NOMO-1 treated with DMSO at 0.1 percent for 48 hours (cell line): ENCODE measurements at regions not wholly inside any gene's neighbourhood (a gene's known extent, or its start where the extent isn't known, plus 50 kb on each side); places are given as distances from the start of the nearest gene placed in this dataset.
"Not testable (repeated sequence)": the region's sequence is repeated elsewhere in the genome, so short reads cannot be mapped to it uniquely, and the experiment has no call there.

Experiments
- DNase-seq: peaks from one replicate; lab custom pipeline; 2025; ENCODE audit not compliant: unreplicated experiment; lab: John Stamatoyannopoulos, UW

GRCh38 chr1:64318428-64318827, 115.0 kb downstream of the UBE2U start:
- no peak for DNase-seq

GRCh38 chr1:64320007-64320406, 116.6 kb downstream of the UBE2U start:
- no peak for DNase-seq

GRCh38 chr1:64320470-64320869, 117.0 kb downstream of the UBE2U start:
- DNase-seq = peak; percentile 80

DNA sequence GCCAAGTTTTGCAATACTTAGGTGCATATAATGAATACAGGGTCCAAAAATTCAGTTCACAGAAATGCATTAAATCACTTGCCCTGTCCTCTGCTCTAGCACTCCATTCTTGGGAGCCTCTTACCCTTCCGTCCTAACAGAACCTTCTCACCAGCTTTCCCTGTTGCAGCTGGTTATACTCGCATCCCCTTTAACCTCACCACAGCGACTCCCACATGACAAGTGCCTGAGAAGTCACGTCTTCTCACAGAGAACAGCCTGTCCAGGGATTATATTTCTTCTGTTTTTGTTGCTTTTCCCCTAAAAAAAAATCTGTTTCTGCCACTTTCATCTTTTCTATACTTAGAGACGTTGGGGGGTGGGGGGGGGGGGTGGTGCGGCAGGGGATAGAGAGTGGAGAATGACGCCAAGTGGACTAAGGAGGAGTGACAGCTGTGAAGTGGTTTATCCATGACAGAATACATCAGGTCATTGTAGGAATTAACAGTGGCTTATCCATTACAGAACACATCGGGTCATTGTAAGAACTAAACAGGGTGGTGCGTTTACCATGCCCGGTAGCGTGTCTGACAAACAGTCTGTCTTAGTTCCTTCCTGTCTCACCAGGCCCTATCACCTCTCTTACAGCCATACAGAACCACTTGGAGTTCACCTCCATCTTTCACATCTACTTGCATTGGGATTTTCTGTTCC, 117.6 kb downstream of the UBE2U start:
- no peak for DNase-seq

- no peak for DNase-seq
Observed at GRCh38 chr1:64323054-64323453, 119.6 kb downstream of the UBE2U start.

GRCh38 chr1:64323882-64324281, 120.5 kb downstream of the UBE2U start:
- no peak for DNase-seq

- no peak for DNase-seq
Observed at GRCh38 chr1:64325856-64326255, 122.4 kb downstream of the UBE2U start.

DNA sequence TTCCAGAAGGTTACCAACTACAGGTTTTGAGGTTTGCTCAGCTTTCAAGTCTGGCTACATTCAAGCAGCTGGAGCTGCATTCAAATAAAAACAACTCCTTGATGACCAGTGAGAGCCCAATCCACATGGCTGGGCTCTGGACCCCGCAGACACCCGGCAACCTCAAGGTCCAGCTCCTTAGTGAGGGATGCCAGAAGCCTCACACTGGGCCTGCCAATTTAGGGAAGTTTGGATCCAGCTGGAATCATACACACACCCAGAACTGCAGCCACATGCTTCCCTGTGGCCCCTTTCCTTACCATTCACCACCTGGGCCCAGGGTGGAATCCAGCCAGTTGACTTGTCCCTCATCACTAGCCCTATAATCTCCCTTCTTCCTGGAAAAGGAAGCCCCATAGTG, 123.7 kb downstream of the UBE2U start:
- no peak for DNase-seq

- DNase-seq = no peak
Observed at GRCh38 chr1:64328193-64328592, 124.8 kb downstream of the UBE2U start.

DNA sequence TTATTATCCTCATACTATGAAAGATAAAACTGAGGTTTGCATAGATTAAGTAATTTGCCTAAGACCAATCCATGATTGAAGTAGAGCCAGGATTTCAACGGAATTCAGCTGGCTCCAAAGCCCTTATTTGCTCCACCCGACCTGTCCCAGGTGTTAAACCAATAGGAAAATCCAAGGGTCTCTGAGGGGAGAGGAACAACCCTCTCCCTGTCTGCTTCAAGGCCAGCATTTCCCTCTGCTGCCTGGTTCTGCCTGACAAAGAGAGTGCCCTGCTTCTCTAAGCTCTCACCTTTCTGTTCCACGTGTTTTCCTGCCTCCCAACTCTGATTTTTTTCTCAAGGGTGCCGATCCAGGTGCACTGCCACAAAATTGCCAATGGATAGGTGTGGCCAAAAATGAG, 127.4 kb downstream of the UBE2U start:
- no peak for DNase-seq

- DNase-seq = no peak
Observed at GRCh38 chr1:64335636-64336035, 132.2 kb downstream of the UBE2U start.

GRCh38 chr1:64337475-64337874, 132.5 kb upstream of the CACHD1 start:
- DNase-seq = no peak

- DNase-seq = no peak
Observed at GRCh38 chr1:64337926-64338325, 132.0 kb upstream of the CACHD1 start.

DNA sequence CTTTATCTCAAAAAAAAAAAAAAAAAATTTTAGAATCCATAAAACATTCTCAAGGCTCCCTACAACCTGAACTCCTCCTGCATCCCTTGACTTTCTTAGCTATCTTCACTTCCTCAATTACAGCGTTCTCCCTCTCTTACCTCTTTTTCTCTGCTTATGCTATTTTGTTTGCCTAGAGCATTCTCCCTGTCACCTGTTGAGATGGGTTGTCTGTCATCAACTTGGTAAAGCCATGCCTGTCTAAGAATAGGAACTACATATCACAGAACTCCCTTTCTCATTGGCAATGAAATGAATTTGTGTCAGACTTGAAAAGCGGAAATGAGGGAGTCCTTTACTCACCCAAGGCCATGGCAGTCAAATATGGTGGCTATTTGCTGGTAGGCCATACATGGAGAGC, 129.6 kb upstream of the CACHD1 start:
- DNase-seq = no peak

DNA sequence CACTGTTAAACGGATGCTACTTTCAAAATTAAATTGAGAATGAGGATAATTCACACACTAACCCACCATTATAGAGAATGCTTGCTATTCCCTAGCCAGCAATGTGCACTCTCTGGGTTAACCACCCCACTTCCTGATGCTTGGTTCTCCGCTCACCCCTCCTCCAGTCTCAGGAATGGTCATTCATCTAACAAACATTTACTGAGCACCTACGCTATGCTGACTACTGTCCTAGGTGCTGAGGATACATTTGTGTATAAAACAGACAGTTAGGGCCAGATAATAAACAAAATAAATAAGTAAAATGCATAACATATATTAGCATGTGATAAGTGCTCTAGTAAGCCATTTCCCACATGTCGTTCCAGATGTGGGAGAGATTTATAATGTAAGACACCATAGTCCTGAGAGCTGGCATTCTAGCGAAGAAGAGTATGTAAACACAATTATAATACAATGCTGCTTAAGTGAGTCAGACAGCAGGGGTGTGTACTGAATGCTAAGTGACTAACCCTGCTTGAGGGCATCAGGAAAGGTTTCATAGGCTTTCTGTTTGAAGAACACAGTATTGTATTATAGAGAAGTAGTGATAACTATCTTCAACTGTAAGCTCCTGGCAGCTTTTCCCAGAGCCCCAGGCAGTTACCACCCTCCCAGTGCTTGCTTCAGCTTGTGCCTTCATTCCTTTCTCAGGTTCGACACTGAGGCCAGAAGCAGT, 126.7 kb upstream of the CACHD1 start:
- DNase-seq = no peak

- no peak for DNase-seq
Observed at GRCh38 chr1:64343823-64344190, 126.1 kb upstream of the CACHD1 start.

- DNase-seq = no peak
Observed at GRCh38 chr1:64348270-64348960, 121.5 kb upstream of the CACHD1 start.

DNA sequence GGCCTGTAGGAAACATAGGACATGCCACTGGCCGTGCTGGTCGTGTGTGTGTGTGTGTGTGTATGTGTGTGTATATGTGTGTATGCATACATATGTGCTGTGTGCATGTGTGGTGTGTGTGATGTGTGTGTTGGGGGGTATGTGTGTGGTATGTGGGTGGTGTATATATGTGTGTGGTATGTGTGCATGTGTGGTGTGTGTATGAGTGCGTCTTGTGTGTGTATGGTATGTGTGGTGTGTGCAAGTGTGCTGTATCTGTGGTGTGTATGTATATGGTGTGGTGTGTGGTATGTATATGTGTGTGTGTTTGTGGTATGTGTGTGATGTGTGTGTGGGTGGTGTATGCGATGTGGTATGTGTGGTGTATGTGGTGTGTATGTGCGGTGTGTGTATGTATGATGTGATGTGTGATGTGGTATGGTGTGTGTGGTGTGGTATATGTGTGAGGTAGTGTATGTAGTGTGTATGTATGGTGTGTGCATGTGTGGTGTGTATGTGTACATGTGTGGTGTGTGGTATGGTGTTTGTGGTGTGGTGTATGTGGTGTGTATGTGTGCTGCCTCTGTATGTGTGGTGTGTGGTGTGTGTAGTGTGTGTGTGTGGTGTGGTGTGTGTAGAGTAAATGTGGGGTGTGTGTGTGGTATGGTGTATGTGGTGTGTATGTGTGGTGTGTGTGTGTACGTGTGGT, 120.8 kb upstream of the CACHD1 start:
- no peak for DNase-seq

- not testable (repeated sequence) for DNase-seq
Observed at GRCh38 chr1:64355534-64355933, 114.4 kb upstream of the CACHD1 start.

DNA sequence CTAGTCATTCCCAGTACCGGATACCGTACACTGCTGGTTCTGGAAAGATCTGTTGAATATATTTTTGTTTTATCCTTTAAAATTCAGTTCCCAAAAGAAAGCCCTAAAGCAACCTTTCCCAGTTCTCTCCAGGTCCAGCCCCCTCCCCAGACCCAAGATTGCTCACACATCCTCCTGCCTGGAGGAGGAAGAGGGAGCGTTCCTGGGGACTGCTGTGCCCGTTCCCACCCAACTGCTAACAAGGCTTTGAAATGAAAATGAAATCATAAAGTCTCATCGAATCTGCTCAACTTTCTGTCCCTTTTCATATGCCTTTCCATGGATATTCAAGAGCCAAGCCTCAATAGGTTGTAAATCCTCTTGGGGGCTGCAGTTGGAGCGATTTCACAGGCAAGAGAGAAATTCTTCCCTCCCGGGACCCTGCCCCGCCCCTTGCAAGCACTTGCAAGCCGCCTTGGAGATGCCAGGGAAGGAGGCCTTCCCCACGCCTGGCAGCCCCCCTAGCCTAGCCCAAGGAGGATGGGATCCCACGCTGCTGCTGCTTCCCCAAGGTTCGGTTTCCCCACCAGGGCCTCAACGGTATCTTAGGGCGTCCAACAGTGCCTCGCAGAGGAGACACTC, 113.2 kb upstream of the CACHD1 start:
- no peak for DNase-seq

- no peak for DNase-seq
Observed at GRCh38 chr1:64357422-64357821, 112.5 kb upstream of the CACHD1 start.
